ENCODE measurements at regions not wholly inside any gene's neighbourhood (a gene's known extent, or its start where the extent isn't known, plus 50 kb on each side); places are given as distances from the start of the nearest gene placed in this dataset.

GRCh38 chr2:128512379-128513115 is 193.9 kb upstream of the HS6ST1 start:
- no peaks in the 10 kb centered on the region for H3K9me3 ChIP-seq (ENCODE audit: control insufficient read depth, insufficient read depth, low read depth, low read length)
- no peak overlapping the region for H3K27ac ChIP-seq (ENCODE audit: insufficient read depth, low read length)
- H3K79me2 ChIP-seq (ENCODE audit: control insufficient read depth, insufficient read depth, low read length): no peaks in the 10 kb centered on the region
- H4K20me1 ChIP-seq (ENCODE audit: control insufficient read depth, extremely low read depth, insufficient read depth, low read length): no peaks in the 10 kb centered on the region
- TF ChIP-seq EZH2 (IDR thresholded peaks at IDR 0.05; ENCODE audit: low read length, missing control alignments): no peak
- TF ChIP-seq CTCF (conservative IDR thresholded peaks at IDR 0.05 in 1 of 2, IDR thresholded peaks at IDR 0.05 in 1 of 2; ENCODE audit: low read depth in 1 of 2, low read length in 2 of 2): no peak
- H3K9ac ChIP-seq (ENCODE audit: insufficient read depth, low read length): no peak overlapping the region
- H3K4me1 ChIP-seq (ENCODE audit: control insufficient read depth, extremely low read depth, insufficient read depth, low read length): no peaks in the 10 kb centered on the region
- DNase-seq (ENCODE audit: low read depth in 2 of 2): peak in 1 of 2 donors; percentile 4
- H3K36me3 ChIP-seq (ENCODE audit: control insufficient read depth, insufficient read depth, low read length): no peaks in the 10 kb centered on the region
- H3K27me3 ChIP-seq (ENCODE audit: control insufficient read depth, insufficient read depth, low read length): no peaks in the 10 kb centered on the region
- no peak overlapping the region for H3K4me3 ChIP-seq (replicated peaks in 1 of 4; ENCODE audit: control extremely low read depth in 1 of 4, insufficient read depth in 1 of 4, low read depth in 3 of 4, low read length in 4 of 4)
- H3K4me2 ChIP-seq (ENCODE audit: extremely low read depth, insufficient read depth, low read length): no peak overlapping the region
- no peak overlapping the region for H2AFZ ChIP-seq (ENCODE audit: low read length)

- Histone ChIP-seq H3K4me2 (ENCODE audit: extremely low read depth, insufficient read depth, low read length) (no peak overlapping the region), H3K4me3 (replicated peaks in 1 of 4; ENCODE audit: control extremely low read depth in 1 of 4, insufficient read depth in 1 of 4, low read depth in 3 of 4, low read length in 4 of 4) (no peak overlapping the region), H3K9ac (ENCODE audit: insufficient read depth, low read length) (no peak overlapping the region), H4K20me1 (ENCODE audit: control insufficient read depth, extremely low read depth, insufficient read depth, low read length) (no peaks in the 10 kb centered on the region), H3K27ac (ENCODE audit: insufficient read depth, low read length) (no peak overlapping the region), H3K4me1 (ENCODE audit: control insufficient read depth, extremely low read depth, insufficient read depth, low read length) (no peaks in the 10 kb centered on the region), H3K9me3 (ENCODE audit: control insufficient read depth, insufficient read depth, low read depth, low read length) (no peaks in the 10 kb centered on the region), H3K27me3 (ENCODE audit: control insufficient read depth, insufficient read depth, low read length) (no peaks in the 10 kb centered on the region), H2AFZ (ENCODE audit: low read length) (no peak overlapping the region), H3K79me2 (ENCODE audit: control insufficient read depth, insufficient read depth, low read length) (no peaks in the 10 kb centered on the region), H3K36me3 (ENCODE audit: control insufficient read depth, insufficient read depth, low read length) (no peaks in the 10 kb centered on the region)
- TF ChIP-seq EZH2 (IDR thresholded peaks at IDR 0.05; ENCODE audit: low read length, missing control alignments): no peak
- no peak for TF ChIP-seq CTCF (conservative IDR thresholded peaks at IDR 0.05 in 1 of 2, IDR thresholded peaks at IDR 0.05 in 1 of 2; ENCODE audit: low read depth in 1 of 2, low read length in 2 of 2)
- peak in 1 of 2 donors; percentile 9 for DNase-seq (ENCODE audit: low read depth in 2 of 2)
Measured at GRCh38 chr2:128513116-128513960, 194.7 kb upstream of the HS6ST1 start.

- Histone ChIP-seq H3K9me3 (ENCODE audit: control insufficient read depth, insufficient read depth, low read depth, low read length) (no peaks in the 10 kb centered on the region), H3K4me1 (ENCODE audit: control insufficient read depth, extremely low read depth, insufficient read depth, low read length) (no peaks in the 10 kb centered on the region), H3K79me2 (ENCODE audit: control insufficient read depth, insufficient read depth, low read length) (no peaks in the 10 kb centered on the region), H2AFZ (ENCODE audit: low read length) (no peak overlapping the region), H4K20me1 (ENCODE audit: control insufficient read depth, extremely low read depth, insufficient read depth, low read length) (no peaks in the 10 kb centered on the region), H3K9ac (ENCODE audit: insufficient read depth, low read length) (no peak overlapping the region), H3K27me3 (ENCODE audit: control insufficient read depth, insufficient read depth, low read length) (no peaks in the 10 kb centered on the region), H3K36me3 (ENCODE audit: control insufficient read depth, insufficient read depth, low read length) (no peaks in the 10 kb centered on the region), H3K4me3 (replicated peaks in 1 of 4; ENCODE audit: control extremely low read depth in 1 of 4, insufficient read depth in 1 of 4, low read depth in 3 of 4, low read length in 4 of 4) (no peak overlapping the region), H3K27ac (ENCODE audit: insufficient read depth, low read length) (no peak overlapping the region), H3K4me2 (ENCODE audit: extremely low read depth, insufficient read depth, low read length) (no peak overlapping the region)
- no peak for TF ChIP-seq EZH2 (IDR thresholded peaks at IDR 0.05; ENCODE audit: low read length, missing control alignments)
- TF ChIP-seq CTCF (conservative IDR thresholded peaks at IDR 0.05 in 1 of 2, IDR thresholded peaks at IDR 0.05 in 1 of 2; ENCODE audit: low read depth in 1 of 2, low read length in 2 of 2): no peak
- DNase-seq (ENCODE audit: low read depth in 2 of 2): no peak
Measured at GRCh38 chr2:128513961-128514283, 195.3 kb upstream of the HS6ST1 start.
